ENCODE measurements at regions not wholly inside any gene's neighbourhood (a gene's known extent, or its start where the extent isn't known, plus 50 kb on each side); places are given as distances from the start of the nearest gene placed in this dataset.

GRCh38 chr4:112860830-112861690 lies 188.4 kb upstream of the ANK2 start:
- Histone ChIP-seq H2AFZ (ENCODE audit: insufficient read depth, low read depth, low read length, poor library complexity, severe bottlenecking) (no peak overlapping the region), H3K4me1 (ENCODE audit: control insufficient read depth in 2 of 2, insufficient read depth in 2 of 2, low read length in 2 of 2) (no peaks in the 10 kb centered on the region), H3K27me3 (replicated peaks in 1 of 4; ENCODE audit: control extremely low read depth in 1 of 4, control insufficient read depth in 3 of 4, insufficient read depth in 4 of 4, low read length in 3 of 4) (no peaks in the 10 kb centered on the region), H3K36me3 (replicated peaks in 1 of 2; ENCODE audit: control extremely low read depth in 1 of 2, control insufficient read depth in 1 of 2, extremely low read depth in 1 of 2, insufficient read depth in 2 of 2, low read length in 1 of 2) (no peaks in the 10 kb centered on the region), H3K4me2 (replicated peaks; ENCODE audit: low read depth, low read length, poor library complexity, severe bottlenecking) (no peak overlapping the region), H4K20me1 (ENCODE audit: control insufficient read depth, insufficient read depth, low read length, poor library complexity, severe bottlenecking) (no peaks in the 10 kb centered on the region), H3K79me2 (ENCODE audit: control insufficient read depth, insufficient read depth, low read length) (no peaks in the 10 kb centered on the region), H3K9me3 (ENCODE audit: control extremely low read depth in 1 of 3, control insufficient read depth in 2 of 3, insufficient read depth in 1 of 3, low read length in 2 of 3) (no peaks in the 10 kb centered on the region), H3K4me3 (ENCODE audit: control extremely low read depth in 1 of 5, extremely low read depth in 1 of 5, insufficient read depth in 1 of 5, low read depth in 2 of 5, low read length in 4 of 5) (no peak overlapping the region), H3K9ac (ENCODE audit: low read length) (no peak overlapping the region), H3K27ac (ENCODE audit: low read length in 2 of 2) (no peak overlapping the region)
- Mint-ChIP-seq H3K27ac (no peak overlapping the region), H3K9me3 (ENCODE audit: insufficient read depth) (no peaks in the 10 kb centered on the region), H3K27me3 (no peaks in the 10 kb centered on the region), H3K4me1 (no peaks in the 10 kb centered on the region), H3K4me3 (no peak overlapping the region)
- ChIA-PET POLR2A (no interaction called here), CTCF (interaction anchor here (0.6 to 1.0 kb wide), 2 partner anchors 8 to 1153 kb away, joined by 3 to 5 read pairs; no protein-coding TSS in a partner anchor)
- DNase-seq (no peak), ATAC-seq (ENCODE audit: low read depth) (no peak)
- WGBS (ENCODE audit: insufficient coverage): 75% methylated on average over 2 of the region's 5 CpGs
- TF ChIP-seq, protein P1, sequence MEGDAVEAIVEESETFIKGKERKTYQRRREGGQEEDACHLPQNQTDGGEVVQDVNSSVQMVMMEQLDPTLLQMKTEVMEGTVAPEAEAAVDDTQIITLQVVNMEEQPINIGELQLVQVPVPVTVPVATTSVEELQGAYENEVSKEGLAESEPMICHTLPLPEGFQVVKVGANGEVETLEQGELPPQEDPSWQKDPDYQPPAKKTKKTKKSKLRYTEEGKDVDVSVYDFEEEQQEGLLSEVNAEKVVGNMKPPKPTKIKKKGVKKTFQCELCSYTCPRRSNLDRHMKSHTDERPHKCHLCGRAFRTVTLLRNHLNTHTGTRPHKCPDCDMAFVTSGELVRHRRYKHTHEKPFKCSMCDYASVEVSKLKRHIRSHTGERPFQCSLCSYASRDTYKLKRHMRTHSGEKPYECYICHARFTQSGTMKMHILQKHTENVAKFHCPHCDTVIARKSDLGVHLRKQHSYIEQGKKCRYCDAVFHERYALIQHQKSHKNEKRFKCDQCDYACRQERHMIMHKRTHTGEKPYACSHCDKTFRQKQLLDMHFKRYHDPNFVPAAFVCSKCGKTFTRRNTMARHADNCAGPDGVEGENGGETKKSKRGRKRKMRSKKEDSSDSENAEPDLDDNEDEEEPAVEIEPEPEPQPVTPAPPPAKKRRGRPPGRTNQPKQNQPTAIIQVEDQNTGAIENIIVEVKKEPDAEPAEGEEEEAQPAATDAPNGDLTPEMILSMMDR (IDR thresholded peaks at IDR 0.05): no peak
- TF ChIP-seq EZH2 (IDR thresholded peaks at IDR 0.05; ENCODE audit: borderline replicate concordance, insufficient read depth, low read depth, low read length, poor library complexity, severe bottlenecking): no peak
- intact Hi-C loops (cut with micrococcal nuclease): no loop called here

All from B cell (primary cell).